ENCODE measurements at regions not wholly inside any gene's neighbourhood (a gene's known extent, or its start where the extent isn't known, plus 50 kb on each side); places are given as distances from the start of the nearest gene placed in this dataset.
"Not testable (repeated sequence)": the region's sequence is repeated elsewhere in the genome, so short reads cannot be mapped to it uniquely, and the experiment has no call there.

GRCh38 chr3:130153247-130153646 lies 71.6 kb downstream of the ALG1L2 start:
- TF ChIP-seq CTCF, POLR2A (IDR thresholded peaks at IDR 0.05): not testable (repeated sequence)

All from right lobe of liver (tissue), 4 donors.